Activated B cell treated with CpG ODN at 0.5 μM for 24 hours (primary cell): ENCODE measurements at regions not wholly inside any gene's neighbourhood (a gene's known extent, or its start where the extent isn't known, plus 50 kb on each side); places are given as distances from the start of the nearest gene placed in this dataset.
"Not testable (repeated sequence)": the region's sequence is repeated elsewhere in the genome, so short reads cannot be mapped to it uniquely, and the experiment has no call there.

Experiments
- ATAC-seq: fragments of 200-7000 bp; cut with Tn5 transposase; one replicate; pipeline ENCODE4 v1.10.0; 2021; ENCODE audit warnings: low read depth, mild to moderate bottlenecking, moderate library complexity
- CTCF ChIA-PET: fragments of 350-600 bp; sonication (Branson Sonifier 250); formaldehyde crosslinking; loops from one replicate; lab custom pipeline; 2021; ENCODE audit warnings: antibody characterized with exemption; lab: Charles Lee
- POLR2A ChIA-PET: fragments of 350-600 bp; sonication (Branson Sonifier 250); formaldehyde crosslinking; loops from one replicate; lab custom pipeline; 2021; ENCODE audit warnings: antibody characterized with exemption; lab: Charles Lee
- DNase-seq: peaks from one replicate; pipeline ENCODE4 v3.0.0; 2022
- H3K27ac Mint-ChIP-seq: one replicate; pipeline ENCODE4 v1.8.0; 2020; ENCODE audit warnings: mixed read lengths
- H3K27me3 Mint-ChIP-seq: one replicate; pipeline ENCODE4 v1.8.0; 2021; ENCODE audit warnings: mixed read lengths
- H3K36me3 Mint-ChIP-seq: one replicate; pipeline ENCODE4 v1.8.0; 2021; ENCODE audit warnings: low read depth, mixed read lengths
- H3K4me1 Mint-ChIP-seq: one replicate; pipeline ENCODE4 v1.8.0; 2021; ENCODE audit warnings: mixed read lengths
- H3K4me3 Mint-ChIP-seq: one replicate; pipeline ENCODE4 v1.8.0; 2020; ENCODE audit warnings: mild to moderate bottlenecking, mixed read lengths
- H3K9me3 Mint-ChIP-seq: one replicate; pipeline ENCODE4 v1.8.0; 2020; ENCODE audit warnings: mixed read lengths
- CTCF ChIP-seq: fragments of 200-600 bp; IDR thresholded peaks from one replicate; pipeline ENCODE4 v1.8.0; 2022; ENCODE audit warnings: antibody characterized with exemption, mild to moderate bottlenecking
- intact Hi-C: fragments of 100-400 bp; cut with micrococcal nuclease; formaldehyde crosslinking; loops from one replicate; pipeline ENCODE4 v1.15.1; 2024

GRCh38 chr5:11392-11791, 80.6 kb upstream of the PLEKHG4B start:
- H3K36me3 Mint-ChIP-seq, H3K4me1 Mint-ChIP-seq, H3K9me3 Mint-ChIP-seq, H3K4me3 Mint-ChIP-seq, intact Hi-C loops, POLR2A ChIA-PET, CTCF ChIA-PET, H3K27me3 Mint-ChIP-seq, H3K27ac Mint-ChIP-seq, ATAC-seq: not testable (repeated sequence)
- peak; percentile 50 for DNase-seq

GRCh38 chr5:11898-12297, 80.1 kb upstream of the PLEKHG4B start:
- no peak for ATAC-seq
- H3K4me1 Mint-ChIP-seq, result no peaks in the 10 kb centered on the region
- no peak for TF ChIP-seq CTCF
- ChIA-PET POLR2A (no interaction called here), CTCF (no interaction called here)
- no peak overlapping the region for H3K4me3 Mint-ChIP-seq
- DNase-seq, result no peak
- H3K27me3 Mint-ChIP-seq, result peaks cover 4% of the 10 kb centered on the region
- intact Hi-C loops, result no loop called here
- no peak overlapping the region for H3K27ac Mint-ChIP-seq
- H3K36me3 Mint-ChIP-seq, result no peaks in the 10 kb centered on the region
- H3K9me3 Mint-ChIP-seq, result no peaks in the 10 kb centered on the region

- intact Hi-C loops, result no loop called here
- H3K27ac Mint-ChIP-seq, result no peak overlapping the region
- ChIA-PET POLR2A (no interaction called here), CTCF (no interaction called here)
- ATAC-seq (no peak), DNase-seq (no peak)
- H3K9me3 Mint-ChIP-seq, result no peaks in the 10 kb centered on the region
- H3K4me1 Mint-ChIP-seq, result no peaks in the 10 kb centered on the region
- no peak overlapping the region for H3K4me3 Mint-ChIP-seq
- H3K27me3 Mint-ChIP-seq, result peaks cover 4% of the 10 kb centered on the region
- no peaks in the 10 kb centered on the region for H3K36me3 Mint-ChIP-seq
- no peak for TF ChIP-seq CTCF
Observed at GRCh38 chr5:13234-13633, 78.7 kb upstream of the PLEKHG4B start.

DNA sequence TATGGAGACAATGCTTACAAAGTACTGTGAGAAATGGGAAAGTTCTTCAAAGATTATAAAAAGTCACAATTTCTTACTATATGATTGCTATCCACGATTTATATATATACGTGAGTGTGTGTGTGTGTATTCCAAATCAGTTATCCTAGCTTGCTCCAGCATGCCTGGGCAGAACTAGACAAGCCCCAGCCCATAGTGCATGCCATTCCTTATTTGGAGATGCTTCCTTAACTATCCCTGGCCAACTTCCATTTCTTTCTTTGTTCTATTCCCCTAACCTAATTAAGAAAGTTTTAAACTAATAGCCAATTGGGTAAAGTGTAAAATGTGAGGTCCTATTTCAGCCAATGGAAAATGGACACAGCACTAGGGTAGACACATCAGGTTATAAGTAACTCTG, 77.3 kb upstream of the PLEKHG4B start:
- CTCF ChIA-PET, ATAC-seq: not testable (repeated sequence)

GRCh38 chr5:20276-20675, 71.7 kb upstream of the PLEKHG4B start:
- H3K27ac Mint-ChIP-seq, H3K4me3 Mint-ChIP-seq, DNase-seq, H3K36me3 Mint-ChIP-seq, intact Hi-C loops, CTCF ChIA-PET, POLR2A ChIA-PET, H3K9me3 Mint-ChIP-seq, H3K4me1 Mint-ChIP-seq, ATAC-seq: not testable (repeated sequence)
- peaks cover 24% of the 10 kb centered on the region for H3K27me3 Mint-ChIP-seq

More for the DNA sequence above, 77.3 kb upstream of the PLEKHG4B start:
- H3K27ac Mint-ChIP-seq, H3K36me3 Mint-ChIP-seq, H3K4me1 Mint-ChIP-seq, H3K9me3 Mint-ChIP-seq, DNase-seq, intact Hi-C loops, H3K4me3 Mint-ChIP-seq, H3K27me3 Mint-ChIP-seq, POLR2A ChIA-PET: not testable (repeated sequence)

DNA sequence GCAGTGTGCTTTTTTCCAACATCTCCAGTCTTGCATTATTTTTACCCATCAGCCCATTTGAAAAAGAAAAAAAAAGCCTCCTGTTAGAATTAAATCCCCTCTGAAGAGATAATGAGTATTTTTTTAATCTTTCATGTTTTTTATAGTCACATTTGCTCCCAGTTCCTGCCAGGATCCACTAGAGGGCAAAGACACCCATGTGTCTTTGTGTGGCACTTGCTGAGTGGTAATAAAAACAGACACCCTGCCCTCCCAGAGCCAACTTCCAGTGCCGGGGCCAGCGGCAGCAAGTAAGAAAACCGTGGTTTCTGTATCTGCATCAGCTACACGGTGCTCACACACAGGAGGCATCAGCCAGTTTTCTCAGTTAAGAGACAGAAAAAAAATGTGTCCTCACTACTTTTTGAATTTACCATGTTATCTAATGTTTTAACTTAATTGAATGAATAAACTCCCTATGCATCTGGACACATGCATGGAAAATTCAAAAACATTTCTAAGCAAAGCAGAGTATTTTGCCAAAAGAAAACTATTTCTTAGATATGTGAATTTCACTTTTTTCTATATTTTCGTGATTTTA, 70.2 kb upstream of the PLEKHG4B start:
- no peak overlapping the region for H3K27ac Mint-ChIP-seq
- TF ChIP-seq CTCF, result no peak
- peaks cover 20% of the 10 kb centered on the region for H3K27me3 Mint-ChIP-seq
- no peak overlapping the region for H3K4me3 Mint-ChIP-seq
- no peaks in the 10 kb centered on the region for H3K36me3 Mint-ChIP-seq
- no peaks in the 10 kb centered on the region for H3K9me3 Mint-ChIP-seq
- CTCF ChIA-PET, result no interaction called here
- POLR2A ChIA-PET, result no interaction called here
- intact Hi-C loops, result no loop called here
- DNase-seq, result no peak
- no peak for ATAC-seq
- no peaks in the 10 kb centered on the region for H3K4me1 Mint-ChIP-seq

DNA sequence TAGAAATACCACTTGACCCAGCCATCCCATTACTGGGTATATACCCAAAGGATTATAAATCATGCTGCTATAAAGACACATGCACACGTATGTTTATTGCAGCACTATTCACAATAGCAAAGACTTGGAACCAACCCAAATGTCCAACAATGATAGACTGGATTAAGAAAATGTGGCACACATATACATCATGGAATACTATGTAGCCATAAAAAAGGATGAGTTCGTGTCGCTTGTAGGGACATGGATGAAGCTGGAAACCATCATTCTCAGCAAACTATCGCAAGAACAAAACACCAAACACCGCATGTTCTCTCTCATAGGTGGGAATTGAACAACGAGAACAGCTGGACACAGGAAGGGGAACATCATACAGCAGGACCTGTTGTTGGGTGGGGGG, 68.1 kb upstream of the PLEKHG4B start:
- CTCF ChIA-PET, H3K4me1 Mint-ChIP-seq, ATAC-seq, DNase-seq, POLR2A ChIA-PET, H3K4me3 Mint-ChIP-seq, H3K9me3 Mint-ChIP-seq, intact Hi-C loops, H3K27ac Mint-ChIP-seq, H3K36me3 Mint-ChIP-seq: not testable (repeated sequence)
- H3K27me3 Mint-ChIP-seq, result peaks cover 19% of the 10 kb centered on the region

- POLR2A ChIA-PET, CTCF ChIA-PET, H3K4me1 Mint-ChIP-seq, intact Hi-C loops, H3K4me3 Mint-ChIP-seq, H3K36me3 Mint-ChIP-seq, DNase-seq, ATAC-seq, H3K27ac Mint-ChIP-seq: not testable (repeated sequence)
- H3K9me3 Mint-ChIP-seq, result peaks cover 11% of the 10 kb centered on the region
- H3K27me3 Mint-ChIP-seq, result peaks cover 16% of the 10 kb centered on the region
Observed at GRCh38 chr5:25067-25466, 66.9 kb upstream of the PLEKHG4B start.
